ENCODE measurements at regions not wholly inside any gene's neighbourhood (a gene's known extent, or its start where the extent isn't known, plus 50 kb on each side); places are given as distances from the start of the nearest gene placed in this dataset.

- no peak for TF ChIP-seq CTCF (IDR thresholded peaks at IDR 0.05)
- no peak for TF ChIP-seq REST (IDR thresholded peaks at IDR 0.05; ENCODE audit: insufficient read depth in 1 of 2, low read depth in 2 of 2, low read length in 1 of 2)
- no peak for TF ChIP-seq POLR2AphosphoS5 (IDR thresholded peaks at IDR 0.05; ENCODE audit: low read depth, low read length)
- no peak for TF ChIP-seq TCF7L2 (IDR thresholded peaks at IDR 0.05; ENCODE audit: low read depth, low read length)
Measured at GRCh38 chr1:199007423-199007822, 368.6 kb downstream of the PTPRC start.
